NAMALWA (cell line): ENCODE measurements at regions not wholly inside any gene's neighbourhood (a gene's known extent, or its start where the extent isn't known, plus 50 kb on each side); places are given as distances from the start of the nearest gene placed in this dataset.
A peak's percentile ranks its signal among the peaks of the same experiment; 100 is the strongest.
"Not testable (repeated sequence)": the region's sequence is repeated elsewhere in the genome, so short reads cannot be mapped to it uniquely, and the experiment has no call there.

Experiments used
- DNase-seq: peaks from one replicate; pipeline ENCODE4 v3.0.0-alpha.2; 2015; ENCODE audit warnings: low spot score

DNA sequence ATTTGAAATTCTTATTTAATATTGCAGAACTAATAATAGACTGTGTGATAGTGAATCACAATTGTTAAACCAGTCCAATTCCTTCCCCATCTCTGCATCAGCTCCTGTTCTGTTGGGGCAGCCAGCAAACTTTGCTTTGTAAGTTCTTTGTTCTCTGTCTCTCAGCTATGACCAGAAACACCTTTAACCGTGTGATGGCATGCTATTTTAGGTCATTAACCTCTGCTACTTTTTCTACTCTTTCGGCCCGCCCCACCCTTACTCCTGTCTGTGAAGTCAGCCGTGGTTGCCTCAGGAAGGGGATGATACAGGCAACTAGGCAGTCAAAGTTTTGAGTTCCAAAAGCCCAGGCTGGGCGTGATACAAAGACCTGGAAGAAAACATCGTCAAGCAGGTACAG lies 51.3 kb upstream of the EGFL6 start:
- no peak for DNase-seq

GRCh38 chrX:13515211-13515930 lies 54.0 kb upstream of the EGFL6 start:
- DNase-seq = no peak

DNA sequence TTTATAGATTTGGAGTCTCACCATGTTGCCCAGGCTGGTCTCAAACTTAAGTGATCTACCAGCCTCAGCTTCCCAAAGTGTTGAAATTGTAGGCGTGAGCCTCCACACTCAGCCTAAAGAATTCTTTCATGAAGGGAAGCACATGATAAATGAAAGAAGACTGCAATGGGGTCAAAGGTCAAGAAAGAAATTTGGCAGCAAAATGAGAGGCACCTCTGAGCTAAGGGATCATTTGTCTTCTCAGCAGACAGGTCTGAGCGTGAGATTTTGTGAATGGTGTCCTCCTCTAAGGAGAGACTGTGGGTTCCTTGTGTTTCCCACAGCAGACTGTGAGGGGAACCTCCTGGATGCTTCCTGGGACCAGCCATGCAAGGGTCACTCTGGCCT lies 57.5 kb upstream of the EGFL6 start:
- no peak for DNase-seq

DNA sequence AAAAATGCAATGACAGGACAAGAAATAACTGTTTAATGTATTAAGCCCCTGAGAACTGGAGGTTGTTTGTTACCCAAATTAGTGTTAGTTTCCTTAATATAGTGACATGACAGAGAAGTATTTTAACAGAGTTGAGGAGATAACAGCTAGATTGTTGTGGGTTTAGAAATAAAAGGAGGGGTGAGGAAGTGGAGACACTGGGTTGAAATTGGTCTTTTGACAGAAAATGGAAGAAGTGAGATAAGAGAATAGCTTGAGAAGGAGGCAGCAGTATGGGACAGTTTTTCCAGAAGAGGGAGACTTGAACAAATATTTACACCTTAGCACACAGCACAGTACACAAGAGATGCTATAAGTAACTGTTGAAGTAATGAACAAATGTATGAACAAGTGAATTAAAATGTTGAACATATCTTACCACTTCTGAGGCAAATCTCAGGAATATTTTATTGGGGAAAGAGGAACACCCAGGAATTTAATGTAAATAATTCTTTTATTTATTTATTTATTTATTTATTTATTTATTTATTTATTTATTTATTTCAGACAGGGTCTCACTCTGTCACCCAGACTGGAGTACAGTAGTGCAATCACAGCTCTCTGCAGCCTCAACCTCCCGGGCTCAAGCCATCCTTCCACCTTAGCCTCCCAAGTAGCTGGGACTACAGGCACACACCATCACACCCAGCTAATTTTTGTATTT lies 58.0 kb upstream of the EGFL6 start:
- DNase-seq = no peak

GRCh38 chrX:13507893-13508292 lies 61.5 kb upstream of the EGFL6 start:
- DNase-seq = no peak

DNA sequence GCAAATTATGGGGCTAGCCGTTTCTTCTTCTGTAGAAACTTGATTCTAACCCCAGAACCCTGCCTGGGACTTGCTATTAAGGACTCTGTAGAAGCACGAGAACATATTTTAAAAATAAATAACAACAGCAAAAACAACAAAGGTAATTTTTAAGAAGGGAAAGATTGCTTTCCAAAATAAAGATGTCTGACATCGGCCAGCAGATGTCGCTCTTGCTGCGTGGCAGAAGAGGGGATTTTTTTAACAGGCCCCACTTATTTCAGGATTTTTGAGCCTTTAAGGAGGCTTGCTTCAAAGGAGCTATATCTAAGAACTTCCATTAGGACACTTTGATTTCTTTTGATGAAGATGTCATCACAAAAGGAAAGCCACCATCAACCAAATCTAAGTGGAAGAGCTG lies 62.8 kb upstream of the EGFL6 start:
- DNase-seq = peak; percentile 55

DNA sequence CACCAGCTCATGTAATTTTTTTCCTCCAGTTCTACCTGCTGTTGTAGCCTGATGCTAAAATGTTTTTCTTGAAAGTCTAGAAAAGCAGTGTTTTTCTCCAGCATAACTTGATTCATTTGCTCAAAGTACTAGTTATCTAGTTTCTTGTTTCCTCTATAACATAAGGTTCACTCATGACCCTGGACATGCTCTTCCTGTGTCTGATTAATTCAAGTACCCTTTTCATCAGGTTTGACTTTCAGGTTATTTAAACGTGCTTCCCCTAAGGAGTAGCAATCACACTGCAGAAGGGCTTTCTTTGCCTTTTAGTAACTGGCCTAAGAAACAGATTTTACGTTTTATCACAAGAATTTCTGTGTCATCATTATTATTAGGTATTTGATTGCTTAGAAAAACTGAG lies 66.8 kb upstream of the EGFL6 start:
- DNase-seq = no peak

- DNase-seq = no peak
Observed at GRCh38 chrX:13499736-13500135, 69.7 kb upstream of the EGFL6 start.

GRCh38 chrX:13498238-13498637 lies 71.2 kb upstream of the EGFL6 start:
- DNase-seq = no peak

DNA sequence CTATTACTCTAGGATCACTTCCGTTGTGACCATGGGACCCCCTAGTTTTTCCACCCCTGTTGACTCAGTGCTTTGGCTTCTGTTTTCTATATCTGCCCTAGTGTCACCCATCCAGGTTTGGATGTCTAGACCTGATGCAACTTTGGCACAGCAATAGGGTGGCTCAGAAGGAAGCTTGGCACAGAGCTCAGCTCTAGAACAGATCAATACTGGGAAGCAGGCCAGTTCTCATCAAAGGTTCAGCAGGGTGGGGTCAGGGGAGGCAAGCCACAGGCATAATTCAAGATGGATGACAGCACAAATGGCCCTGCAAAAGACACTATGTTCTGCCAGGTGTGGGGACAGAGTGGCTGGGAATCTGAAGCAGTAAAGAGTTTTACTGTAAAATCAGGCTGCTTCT lies 74.2 kb upstream of the EGFL6 start:
- DNase-seq = no peak

DNA sequence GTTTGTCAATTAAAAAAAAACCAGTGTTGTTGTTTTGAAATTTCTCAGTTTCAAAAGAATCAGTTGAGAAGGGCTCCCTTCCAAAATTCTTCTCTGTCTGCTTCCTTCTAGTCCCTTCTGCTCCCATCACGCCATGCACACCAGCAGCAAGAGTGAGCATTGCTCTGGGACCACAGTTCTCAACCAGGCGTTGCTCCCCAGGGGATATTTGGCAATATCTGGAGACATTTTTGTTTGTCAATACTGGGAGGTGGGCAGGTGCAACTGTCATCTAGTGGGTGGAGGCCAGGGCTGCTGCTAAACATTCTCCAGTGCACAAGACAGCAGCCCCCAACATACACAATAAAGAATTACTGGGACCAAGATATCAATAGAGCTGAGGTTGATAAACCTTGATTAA lies 74.8 kb upstream of the EGFL6 start:
- DNase-seq = no peak

GRCh38 chrX:13493659-13494058 lies 75.7 kb upstream of the EGFL6 start:
- no peak for DNase-seq

DNA sequence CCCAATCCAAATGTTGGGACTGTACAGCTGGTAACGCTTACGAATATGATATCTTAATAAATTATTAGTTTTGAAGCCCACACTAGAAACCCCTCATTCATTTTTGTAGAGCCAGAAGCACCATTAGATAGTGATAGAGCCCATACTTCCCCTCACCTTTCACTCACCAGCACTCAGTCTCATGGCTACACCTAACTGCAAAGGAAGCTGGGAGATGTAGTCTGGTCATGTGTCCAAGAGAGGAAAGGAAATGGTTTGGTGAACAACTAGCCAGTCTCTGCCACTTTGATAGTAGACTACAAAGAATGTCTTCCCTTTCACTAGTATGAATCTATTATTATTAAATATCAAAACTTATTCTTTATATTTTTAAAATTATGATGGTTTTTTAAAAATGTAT lies 77.1 kb upstream of the EGFL6 start:
- DNase-seq = no peak

DNA sequence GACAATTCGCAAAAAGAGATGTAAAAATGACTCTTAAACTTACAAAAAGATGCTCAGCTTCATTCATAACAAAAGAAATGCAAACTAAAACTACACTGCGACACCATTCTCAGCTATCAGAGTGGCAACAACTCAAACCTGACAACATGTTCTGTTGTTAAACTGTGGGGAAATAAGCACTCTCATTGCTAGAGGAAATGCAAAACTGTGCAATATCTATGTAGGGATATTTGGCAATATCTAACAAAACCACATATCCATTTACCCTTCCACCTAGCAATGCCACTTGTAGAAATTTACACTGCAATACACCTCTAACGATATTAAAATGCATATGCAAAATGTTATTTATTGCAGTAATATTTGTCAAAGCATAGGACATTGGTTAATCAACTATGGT lies 78.3 kb upstream of the EGFL6 start:
- DNase-seq = no peak

- no peak for DNase-seq
Observed at GRCh38 chrX:13489454-13489853, 79.9 kb upstream of the EGFL6 start.

DNA sequence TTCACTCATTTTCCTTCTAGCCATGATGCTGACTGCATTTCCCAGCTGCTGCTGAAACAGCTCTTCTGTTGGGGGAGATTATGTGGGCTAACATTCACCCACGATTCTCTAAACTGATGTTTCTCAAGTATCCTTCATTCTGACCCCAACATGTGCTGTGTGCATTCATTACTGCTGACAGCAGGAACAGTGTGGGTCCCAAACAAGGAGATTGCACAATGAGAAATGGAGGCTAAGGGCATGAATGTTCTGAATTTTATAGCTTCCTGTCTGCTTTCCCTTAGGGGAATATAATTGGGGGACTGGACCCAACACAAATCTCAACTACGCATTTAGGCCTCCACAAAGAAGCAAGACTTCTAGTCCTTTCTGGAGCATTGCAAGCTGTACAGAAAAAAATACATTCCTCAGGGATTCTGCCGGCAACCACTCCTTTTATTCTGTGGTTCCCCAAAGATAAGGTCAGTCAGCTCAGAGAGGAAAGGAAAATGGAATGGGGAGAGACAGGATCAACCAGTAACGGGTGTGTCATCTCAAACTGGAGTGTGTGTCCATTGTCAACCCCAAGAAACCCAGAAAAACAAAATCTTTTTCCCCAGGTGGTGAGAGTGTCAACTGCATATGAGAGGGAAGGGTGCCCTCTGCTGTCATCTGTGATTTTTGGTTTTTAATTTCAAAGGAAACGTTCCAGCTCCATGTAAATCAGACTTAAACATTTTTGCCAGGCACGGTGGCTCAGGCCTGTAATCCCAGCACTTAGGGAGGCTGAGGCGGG lies 81.5 kb upstream of the EGFL6 start:
- peak; percentile 76 for DNase-seq

GRCh38 chrX:13485167-13485566 lies 84.2 kb upstream of the EGFL6 start:
- DNase-seq = no peak

DNA sequence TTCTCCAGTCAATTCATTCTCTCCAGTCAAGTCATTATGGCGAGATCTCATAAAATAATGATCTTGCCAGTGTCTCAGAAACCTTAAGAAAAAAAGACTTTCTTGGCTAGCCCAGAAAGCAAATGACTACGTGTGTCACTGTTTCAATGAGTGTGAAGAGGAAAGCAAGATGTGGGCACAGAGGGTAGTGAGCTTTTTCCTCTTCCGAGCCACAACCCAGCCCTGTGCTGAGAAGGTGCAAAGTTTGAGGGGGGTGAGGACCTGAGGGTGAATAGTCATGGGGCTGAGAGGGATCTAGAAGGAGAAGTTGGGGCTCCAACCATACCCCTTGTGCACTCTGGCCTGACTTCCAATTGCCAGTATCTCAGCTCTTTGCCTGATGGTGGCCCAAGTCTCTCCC lies 85.6 kb upstream of the EGFL6 start:
- no peak for DNase-seq

GRCh38 chrX:13482746-13483541 lies 86.5 kb upstream of the EGFL6 start:
- DNase-seq = no peak

DNA sequence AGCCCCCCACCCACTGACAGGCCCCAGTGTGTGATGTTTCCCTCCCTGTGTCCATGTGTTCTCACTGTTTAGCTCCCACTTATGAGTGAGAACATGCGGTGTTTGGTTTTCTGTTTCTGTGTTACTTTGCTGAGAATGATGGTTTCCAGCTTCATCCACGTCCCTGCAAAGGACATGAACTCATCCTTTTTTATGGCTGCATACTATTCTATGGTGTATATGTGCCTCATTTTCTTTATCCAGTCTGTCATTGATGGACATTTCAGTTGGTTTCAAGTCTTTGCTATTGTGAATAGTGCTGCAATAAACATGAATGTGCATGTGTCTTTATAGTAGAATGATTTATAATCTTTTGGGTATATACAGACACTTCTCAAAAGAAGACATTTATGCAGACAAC lies 88.6 kb upstream of the EGFL6 start:
- DNase-seq = not testable (repeated sequence)

DNA sequence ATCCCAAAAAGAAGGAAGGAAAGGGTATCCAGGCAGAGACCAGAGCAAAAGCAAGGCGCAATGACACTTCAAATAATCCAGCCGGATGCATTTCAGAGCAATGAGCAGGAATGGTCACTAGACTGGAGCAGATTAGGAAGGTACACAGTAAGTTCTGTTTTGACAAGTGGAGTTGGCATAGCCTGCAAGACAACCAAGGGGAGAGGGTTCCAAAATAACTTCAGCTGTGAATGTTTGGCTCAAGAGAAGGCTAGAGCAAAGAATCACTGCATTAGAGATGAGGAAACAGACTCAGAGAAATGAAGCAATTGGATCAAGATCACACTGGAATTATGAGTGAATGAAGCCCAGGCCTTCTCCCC lies 90.0 kb upstream of the EGFL6 start:
- no peak for DNase-seq

GRCh38 chrX:13478740-13479451 lies 90.5 kb upstream of the EGFL6 start:
- DNase-seq = no peak
